NCI-H345 treated with DMSO at 0.1 percent for 48 hours (cell line): ENCODE measurements at regions not wholly inside any gene's neighbourhood (a gene's known extent, or its start where the extent isn't known, plus 50 kb on each side); places are given as distances from the start of the nearest gene placed in this dataset.

Experiments
- DNase-seq: peaks from one replicate; lab custom pipeline; 2025; ENCODE audit not compliant: unreplicated experiment; lab: John Stamatoyannopoulos, UW

- DNase-seq, result no peak
Measured at GRCh38 chr20:39474879-39475278, 512.7 kb downstream of the DHX35 start.

DNA sequence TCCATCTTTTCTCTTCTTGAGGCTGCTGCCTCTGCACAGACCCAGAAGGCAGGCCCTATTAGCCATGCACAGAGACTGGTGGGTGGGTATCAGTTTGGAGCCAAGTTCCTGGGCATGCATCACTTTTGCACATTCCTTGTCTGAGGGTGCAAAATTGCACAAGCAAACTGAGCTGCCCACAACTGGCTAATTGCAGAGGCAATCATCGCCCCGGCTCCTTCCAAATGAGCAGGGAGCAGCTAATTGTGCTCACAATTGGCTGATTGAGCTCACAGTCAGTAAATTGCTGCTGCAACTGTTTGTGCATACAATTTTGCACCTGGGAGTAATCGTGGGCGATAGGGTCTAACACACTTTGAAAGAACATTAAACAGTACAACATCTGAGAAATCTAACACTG is 511.4 kb downstream of the DHX35 start:
- DNase-seq, result no peak

DNA sequence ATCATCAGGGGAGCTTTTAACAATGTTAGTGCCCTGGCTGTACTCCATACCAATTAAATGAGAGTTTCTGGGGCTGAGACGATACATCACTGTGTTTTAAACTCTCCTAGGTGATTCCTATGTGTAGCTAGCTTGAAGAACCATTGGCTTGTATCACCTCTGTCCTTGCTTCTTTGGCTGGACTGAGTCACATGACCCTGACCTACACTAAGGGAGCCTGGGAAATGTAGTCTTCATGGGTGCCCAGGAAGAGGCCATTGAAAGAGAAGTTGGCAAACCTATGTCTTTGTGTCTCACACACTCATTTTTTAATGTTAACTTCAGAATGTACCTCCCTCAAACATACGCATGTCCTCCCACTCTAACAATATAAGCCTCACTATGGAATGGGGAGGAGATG is 506.6 kb downstream of the DHX35 start:
- DNase-seq, result no peak

DNA sequence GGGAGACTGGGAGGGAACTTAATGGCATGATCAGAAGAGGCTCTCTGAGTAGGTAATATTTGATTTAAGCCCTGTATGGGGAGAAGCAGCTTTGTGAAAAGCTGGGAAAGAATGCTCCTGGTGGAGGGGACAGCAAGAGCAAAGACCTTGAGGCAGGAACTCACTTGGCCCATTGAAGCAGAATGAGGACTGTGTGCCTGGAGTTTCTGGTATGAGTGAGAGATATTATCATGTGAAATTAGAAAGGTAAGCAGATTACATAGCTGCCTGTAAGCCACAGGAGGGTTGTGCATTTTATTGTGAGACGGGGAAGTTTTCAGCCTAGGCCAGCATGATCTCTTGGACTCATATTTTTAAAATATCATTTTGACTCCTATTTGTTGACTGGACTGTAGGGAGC is 502.1 kb downstream of the DHX35 start:
- DNase-seq, result no peak

DNA sequence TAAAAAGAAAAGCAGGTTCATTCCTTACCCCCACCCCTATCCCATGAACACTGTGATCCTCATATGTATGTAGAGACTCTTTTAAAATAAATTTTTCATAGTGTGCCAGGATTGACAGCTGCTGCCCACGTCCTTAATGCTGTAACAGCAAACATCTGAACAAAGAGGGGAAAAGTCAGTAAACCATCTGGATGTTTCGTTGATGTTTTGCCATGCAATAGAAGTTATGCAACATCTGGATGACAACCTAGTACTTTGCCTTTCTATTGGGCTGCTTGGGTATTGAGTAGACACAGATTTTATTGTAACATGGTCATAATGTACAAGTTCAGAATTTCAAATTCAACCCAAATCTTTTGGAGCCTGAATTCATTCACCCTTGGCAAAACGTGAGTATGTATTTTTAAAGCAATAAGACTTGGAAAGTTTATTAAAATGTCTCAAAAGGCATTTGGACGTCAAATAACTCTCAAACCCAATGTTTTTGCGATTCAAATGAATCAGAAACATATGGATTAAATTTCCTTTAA is 500.3 kb downstream of the DHX35 start:
- DNase-seq, result no peak

DNA sequence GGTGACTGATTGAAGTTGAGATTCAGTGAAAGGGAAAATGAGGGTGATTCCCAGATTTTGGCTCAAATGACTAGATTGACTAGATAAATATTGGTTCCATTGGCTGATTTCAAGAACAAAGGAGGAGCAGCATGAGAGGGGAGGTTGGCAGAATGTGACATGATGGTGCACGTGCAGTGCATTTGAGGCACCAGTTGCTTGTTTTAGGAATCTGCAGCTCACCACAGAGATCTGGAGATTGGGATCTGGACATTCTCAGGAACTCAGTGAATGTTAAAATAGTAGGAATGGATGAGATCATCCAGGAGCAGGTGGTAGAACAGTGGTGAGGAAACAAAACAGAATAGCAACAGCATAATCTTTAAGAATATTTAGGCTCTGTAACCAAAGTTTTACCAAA is 496.3 kb downstream of the DHX35 start:
- DNase-seq, result no peak

DNA sequence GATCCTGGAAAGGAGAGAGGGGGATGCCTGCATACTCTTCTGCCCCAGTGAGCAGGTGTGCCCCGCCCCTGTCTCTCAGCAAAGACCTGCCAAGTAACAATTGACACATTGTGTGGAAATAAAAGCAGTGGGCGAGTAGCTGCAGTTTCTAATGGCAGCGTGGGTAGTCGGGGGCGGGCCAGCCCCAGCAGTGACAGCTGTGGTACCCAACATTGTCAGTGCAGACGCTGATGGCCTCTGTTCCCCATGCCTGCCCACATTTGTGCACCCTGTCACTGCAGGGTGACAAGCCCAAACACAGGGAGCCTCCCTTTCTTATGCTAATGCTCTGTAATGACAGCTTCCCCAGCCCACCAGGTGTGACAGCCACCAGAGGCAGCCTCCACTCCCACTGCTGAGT is 491.7 kb downstream of the DHX35 start:
- no peak for DNase-seq

- no peak for DNase-seq
Measured at GRCh38 chr20:39452583-39453340, 490.6 kb downstream of the DHX35 start.

DNA sequence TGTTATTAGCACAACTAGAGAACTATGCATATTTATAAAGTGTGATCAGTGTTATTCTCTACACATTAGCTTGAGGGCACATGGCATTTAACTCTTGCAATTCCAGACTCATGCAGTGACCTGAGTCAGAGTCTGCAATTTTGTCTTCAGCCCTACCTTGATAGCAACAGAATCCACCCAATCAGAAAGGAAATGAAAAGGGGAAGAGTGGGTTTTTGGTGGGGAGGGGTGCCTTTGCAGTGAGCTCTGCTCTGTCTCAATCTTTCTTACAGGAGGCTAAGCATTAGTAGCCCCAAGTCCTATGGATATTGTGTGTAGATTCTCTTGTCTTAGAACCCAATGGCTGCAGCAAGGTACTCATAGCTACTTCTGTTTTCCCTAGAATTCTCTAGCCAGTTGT is 489.2 kb downstream of the DHX35 start:
- no peak for DNase-seq

DNA sequence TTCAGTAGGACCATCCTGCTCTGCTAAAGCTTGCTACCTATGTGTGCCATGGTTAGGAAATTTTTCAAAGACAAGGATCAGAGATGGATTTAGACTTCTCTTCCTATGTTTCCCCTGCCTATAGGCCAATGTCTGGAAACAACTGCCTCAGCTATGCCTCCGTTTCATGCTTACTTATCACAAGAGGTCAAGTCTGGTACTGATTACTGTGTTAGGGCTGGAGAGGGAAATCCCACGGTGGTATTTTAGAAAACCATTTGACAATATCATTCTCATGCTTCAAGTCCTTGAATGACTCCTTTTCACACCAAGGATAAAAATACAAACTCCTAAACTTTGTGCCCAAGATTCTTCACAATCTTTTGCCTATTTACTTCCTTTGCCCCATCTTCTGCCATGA is 484.3 kb downstream of the DHX35 start:
- no peak for DNase-seq

- DNase-seq, result no peak
Measured at GRCh38 chr20:39445095-39445494, 483.0 kb downstream of the DHX35 start.

DNA sequence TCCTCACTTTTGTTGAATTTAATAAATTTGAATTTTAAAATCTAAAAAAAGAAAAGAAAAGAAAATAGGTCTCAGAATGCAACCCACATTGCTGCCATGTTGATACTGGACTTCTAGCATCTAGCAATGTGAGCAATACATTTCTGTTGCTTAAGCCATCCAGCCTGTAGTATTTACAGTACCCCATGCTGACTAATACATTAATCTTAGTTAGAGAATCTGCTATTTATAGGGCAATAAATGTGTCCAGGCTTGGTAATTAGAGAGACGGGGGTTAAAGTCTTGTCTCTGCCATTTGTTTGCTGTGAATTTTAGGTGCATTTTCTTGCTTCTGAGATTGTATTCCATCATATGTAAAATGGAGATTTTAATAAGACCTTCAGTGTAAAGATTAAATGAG is 471.3 kb downstream of the DHX35 start:
- no peak for DNase-seq

DNA sequence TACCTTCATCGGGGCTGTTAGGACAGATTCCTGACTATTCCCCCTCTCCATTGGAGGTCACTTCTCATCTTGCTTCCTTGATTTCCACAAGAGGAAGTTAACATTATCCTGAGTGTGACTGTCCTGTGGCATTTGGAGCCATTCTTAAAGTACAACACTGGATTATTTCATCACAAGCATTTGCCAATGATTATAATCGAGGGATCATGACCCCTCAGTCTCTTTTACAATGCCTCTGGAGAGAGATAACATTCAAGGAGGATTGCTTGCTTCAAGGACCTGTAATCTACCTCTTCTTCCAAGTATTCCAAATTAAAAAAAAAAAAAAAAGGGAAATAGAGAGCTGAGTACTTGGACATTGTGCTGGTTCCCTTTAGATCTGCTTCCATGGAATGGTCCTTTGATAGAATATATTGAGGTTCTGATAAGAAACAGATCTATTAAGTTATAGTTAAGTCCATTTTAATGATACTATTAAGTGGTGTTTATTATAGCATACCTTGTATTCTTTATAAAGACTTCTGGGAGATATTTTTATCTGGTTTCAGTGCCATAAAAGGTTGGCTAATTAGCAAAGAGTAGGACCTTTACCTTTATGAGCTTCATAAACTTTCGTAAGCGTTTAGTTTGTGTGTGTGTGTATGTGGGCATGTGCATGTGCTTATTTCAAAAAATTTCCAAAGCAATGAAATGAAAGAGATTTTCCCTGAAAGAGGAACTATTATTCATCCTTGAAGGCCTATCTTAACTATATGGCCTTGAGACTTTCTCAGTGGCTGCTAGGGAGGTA is 469.1 kb downstream of the DHX35 start:
- DNase-seq, result no peak

DNA sequence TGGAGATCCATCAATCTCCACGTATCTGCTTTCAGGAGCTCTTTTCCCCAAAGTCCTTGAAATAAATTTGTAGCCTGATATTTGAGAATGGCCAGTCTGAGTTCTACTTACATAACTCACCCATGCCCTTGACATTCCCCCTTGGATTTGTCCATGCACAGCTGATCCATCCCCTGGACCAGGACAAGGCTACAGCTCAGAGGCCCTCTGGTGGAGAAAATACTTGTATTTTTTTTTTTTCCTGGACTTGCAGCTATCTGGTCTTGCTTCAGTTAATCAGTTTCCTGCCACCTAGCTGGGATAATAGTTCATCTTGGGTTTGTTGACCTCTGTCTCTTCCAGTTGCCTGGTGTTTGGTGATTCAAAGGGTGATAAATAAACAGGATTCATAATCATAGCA is 467.6 kb downstream of the DHX35 start:
- DNase-seq, result no peak

DNA sequence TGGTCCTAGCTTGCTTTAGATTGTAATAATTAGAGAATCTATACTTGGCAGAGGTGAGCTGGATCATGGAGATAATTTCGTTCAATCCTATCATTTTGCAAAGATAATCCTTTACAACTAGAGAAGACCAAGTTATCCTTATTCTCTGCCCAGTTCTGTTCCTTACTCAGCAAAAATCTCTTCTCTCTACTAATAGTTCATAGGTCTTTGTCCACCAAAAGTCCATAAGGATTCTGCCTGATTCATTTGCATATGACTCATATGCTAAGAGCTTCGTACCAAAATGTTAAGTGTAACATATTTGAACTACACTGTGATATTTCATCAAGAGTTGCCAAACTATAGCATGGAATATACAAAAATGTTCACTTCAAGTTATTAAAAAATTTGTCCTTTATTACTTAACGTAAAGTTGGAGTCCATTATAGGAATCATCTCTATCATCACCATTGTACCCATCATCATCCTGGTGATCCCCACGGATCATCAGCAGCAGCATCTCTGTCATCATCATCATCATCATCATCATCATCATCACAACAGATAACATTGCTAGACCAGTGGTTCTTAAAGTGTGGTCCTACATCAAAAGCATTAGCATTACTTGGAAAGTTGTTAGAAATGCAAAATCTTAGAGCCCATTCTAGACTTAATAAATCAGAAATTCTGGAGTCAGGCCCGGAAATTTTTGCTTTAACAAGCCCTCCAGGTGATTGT is 463.0 kb downstream of the DHX35 start:
- no peak for DNase-seq

DNA sequence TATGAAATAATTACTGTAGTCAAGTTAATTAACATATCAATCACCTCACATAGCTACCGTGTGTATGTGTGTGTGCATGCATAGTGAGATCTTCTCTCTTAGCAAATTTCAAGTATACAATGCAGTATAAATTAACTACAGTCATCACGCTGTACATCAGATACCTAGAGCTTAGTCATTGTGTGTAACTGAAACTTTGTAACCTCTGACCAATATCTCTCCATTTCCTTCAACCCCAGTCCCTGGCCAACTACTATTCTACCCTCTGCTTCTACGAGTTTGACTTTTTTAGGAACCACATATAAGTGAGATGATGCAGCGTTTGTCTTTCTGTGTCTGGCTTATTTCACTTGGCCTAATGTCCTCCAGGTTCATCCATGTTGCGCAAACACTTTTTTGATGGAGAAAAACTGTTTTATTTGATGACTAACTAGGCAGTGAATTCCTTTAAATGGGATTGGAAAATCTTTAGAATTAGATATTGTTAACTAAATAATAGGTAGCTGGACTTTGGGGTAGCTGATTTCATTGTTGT is 459.5 kb downstream of the DHX35 start:
- DNase-seq, result no peak

- DNase-seq, result no peak
Measured at GRCh38 chr20:39412091-39412490, 449.9 kb downstream of the DHX35 start.

- no peak for DNase-seq
Measured at GRCh38 chr20:39399463-39399862, 437.3 kb downstream of the DHX35 start.

DNA sequence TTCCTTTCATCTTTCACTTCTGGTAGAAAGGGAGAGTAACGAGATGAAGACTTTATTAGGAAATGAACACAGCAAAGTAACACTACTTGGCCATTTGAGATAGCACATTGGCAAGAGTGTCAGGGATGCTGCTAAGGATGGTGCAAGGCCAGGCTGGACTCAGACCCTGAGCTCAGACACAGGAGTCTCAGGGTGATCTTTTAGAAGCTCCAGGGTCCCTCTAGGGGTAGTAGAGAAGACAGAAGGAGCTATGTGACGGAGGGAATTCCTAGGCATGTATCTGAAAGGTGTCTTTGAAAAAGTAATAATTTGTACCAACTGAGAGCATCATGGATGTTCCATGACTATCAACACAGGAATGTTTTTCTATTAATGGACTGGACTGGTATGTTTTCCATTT is 436.5 kb downstream of the DHX35 start:
- DNase-seq, result no peak

DNA sequence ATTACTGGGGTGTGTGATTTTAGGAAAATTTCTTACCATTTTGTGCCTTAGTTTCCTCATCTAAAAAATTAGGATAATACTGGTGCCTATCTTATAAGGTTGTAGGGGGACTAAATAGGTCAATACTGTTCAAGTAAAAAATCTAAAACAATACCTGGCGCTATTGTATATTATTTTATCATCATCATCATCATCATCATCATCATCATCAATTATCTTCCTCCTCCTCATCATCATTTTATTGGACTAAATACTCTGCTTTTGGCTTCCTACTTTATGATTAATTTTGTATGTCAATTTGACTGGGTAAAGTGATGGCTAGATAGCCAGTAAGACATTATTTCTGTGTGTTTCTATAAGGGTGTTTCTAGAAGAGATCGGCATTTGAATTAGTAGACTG is 435.5 kb downstream of the DHX35 start:
- no peak for DNase-seq

DNA sequence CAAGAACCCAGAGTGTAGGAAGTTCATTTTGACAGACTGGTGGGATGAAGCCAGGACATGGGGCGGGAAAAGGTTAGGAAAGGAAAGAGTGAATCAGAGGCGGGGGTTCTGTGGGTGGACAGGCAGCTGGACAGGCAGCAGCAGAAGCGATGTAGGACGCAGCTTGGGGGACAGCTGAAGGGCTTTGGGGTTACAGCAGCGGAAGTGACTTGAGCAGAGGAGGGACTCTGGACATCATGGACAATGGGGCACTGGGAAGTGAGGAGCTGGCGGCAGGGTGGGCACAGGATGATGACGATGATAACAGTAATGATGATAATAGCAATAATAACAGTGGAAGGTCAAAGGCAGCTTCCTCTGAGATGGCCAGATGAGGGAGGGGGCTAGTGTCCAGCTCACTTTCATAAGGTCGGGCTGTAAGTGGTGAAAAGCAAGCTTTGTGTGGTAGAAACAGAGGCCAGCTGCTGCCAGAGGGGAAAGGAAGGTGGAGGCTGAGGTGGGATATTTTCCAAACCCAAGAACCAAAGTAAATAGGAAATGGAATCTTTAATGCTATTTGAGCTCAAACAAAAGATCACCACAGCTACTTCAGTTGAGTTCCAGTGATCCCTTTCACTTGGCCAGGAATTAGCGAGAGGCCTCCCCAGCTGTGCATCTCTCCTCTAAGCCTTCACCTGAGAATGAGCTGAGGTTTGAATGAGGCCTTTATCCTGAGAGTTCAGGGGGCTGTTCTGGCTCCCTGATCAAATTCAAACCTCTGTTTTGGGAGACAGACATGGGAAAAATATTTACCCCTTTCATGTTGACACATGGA is 433.5 kb downstream of the DHX35 start:
- DNase-seq, result no peak
